WI38 (cell line): ENCODE measurements at regions not wholly inside any gene's neighbourhood (a gene's known extent, or its start where the extent isn't known, plus 50 kb on each side); places are given as distances from the start of the nearest gene placed in this dataset.

Experiments used
- H3K4me3 ChIP-seq: 2 replicates; pipeline ENCODE4 v1.5.1; 2011; ENCODE audit warnings: low read depth, mild to moderate bottlenecking, control low read depth, low read length
- CTCF ChIP-seq: IDR thresholded peaks from 2 replicates; pipeline ENCODE4 v1.5.1; 2012; ENCODE audit warnings: low read depth, mild to moderate bottlenecking, control low read depth, low read length

- no peak for TF ChIP-seq CTCF
Observed at GRCh38 chr2:852168-852567, 98.5 kb upstream of the SNTG2 start.

GRCh38 chr2:851680-852079, 99.0 kb upstream of the SNTG2 start:
- no peak overlapping the region for H3K4me3 ChIP-seq
- TF ChIP-seq CTCF = no peak

More at GRCh38 chr2:852168-852567, 98.5 kb upstream of the SNTG2 start:
- no peak overlapping the region for H3K4me3 ChIP-seq

GRCh38 chr2:851078-851477, 99.6 kb upstream of the SNTG2 start:
- no peak for TF ChIP-seq CTCF
- H3K4me3 ChIP-seq = no peak overlapping the region

GRCh38 chr2:850429-850828, 100.2 kb upstream of the SNTG2 start:
- H3K4me3 ChIP-seq = no peak overlapping the region
- no peak for TF ChIP-seq CTCF

- TF ChIP-seq CTCF = no peak
- H3K4me3 ChIP-seq = no peak overlapping the region
Observed at GRCh38 chr2:848099-848498, 102.5 kb upstream of the SNTG2 start.

DNA sequence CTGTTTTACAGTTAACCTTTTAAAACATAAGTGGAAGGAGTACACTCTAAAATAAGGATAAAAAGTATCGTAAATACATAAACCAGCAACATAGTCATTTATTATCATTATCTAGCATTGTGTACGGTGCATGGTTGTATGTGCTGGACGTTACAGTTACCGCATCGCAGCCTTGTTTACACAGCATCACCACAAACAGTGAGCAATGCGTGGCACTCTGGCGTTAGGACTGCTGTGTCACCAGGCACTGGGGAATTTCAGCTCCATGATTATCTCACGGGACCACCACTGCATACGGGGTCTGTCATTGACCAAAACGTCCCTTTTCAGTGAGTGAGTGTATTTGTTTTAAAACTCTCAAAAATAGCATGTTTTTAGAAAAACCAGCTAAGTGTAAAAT, 103.0 kb upstream of the SNTG2 start:
- TF ChIP-seq CTCF = no peak
- H3K4me3 ChIP-seq = no peak overlapping the region

DNA sequence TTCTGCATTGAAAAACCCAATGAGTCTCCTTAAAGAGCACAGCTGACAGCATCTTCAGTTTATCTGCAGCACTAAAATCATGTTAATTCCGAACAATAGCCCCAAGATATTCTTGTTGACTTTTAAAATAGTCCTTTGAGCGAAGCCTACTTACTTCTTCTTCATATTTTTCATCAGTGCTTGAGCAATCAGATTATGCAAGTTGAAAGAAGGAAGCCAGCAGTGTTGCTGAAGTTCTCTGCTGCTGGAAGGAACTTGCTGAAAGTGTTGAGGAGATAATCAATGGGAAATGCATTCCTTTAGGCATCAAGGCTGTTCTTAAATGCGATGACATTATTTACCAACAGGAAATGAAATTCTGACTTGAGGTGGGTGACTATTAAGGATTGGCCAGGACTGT, 105.9 kb upstream of the SNTG2 start:
- no peak overlapping the region for H3K4me3 ChIP-seq
- no peak for TF ChIP-seq CTCF
